HCT116 (cell line): ENCODE measurements at regions not wholly inside any gene's neighbourhood (a gene's known extent, or its start where the extent isn't known, plus 50 kb on each side); places are given as distances from the start of the nearest gene placed in this dataset.

ENCODE experiments used
- ATAC-seq: fragments of 200-7000 bp; cut with Tn5 transposase; 2 replicates; pipeline ENCODE4 v1.9.1; 2020; ENCODE audit warnings: mild to moderate bottlenecking, moderate library complexity
- BruUV-seq: library from RNA; stranded (reverse); fragments of 400-500 nt; replicated peaks from 2 replicates; lab custom pipeline; 2021; lab: Mats Ljungman, UMichigan
- CTCF ChIA-PET: fragments of 300-600 bp; sonication (Branson Sonifier 250); formaldehyde crosslinking; loops from one replicate; lab custom pipeline; 2021; ENCODE audit warnings: antibody characterized with exemption; lab: Charles Lee
- POLR2A ChIA-PET: fragments of 300-600, 350-600 bp; sonication (Branson Sonifier 250); formaldehyde crosslinking; loops from one replicate; lab custom pipeline; 2021; ENCODE audit warnings: antibody characterized with exemption; lab: Charles Lee
- RAD21 ChIA-PET, 2 experiments: fragments of 300-600 bp; sonication (Branson Sonifier 250); formaldehyde crosslinking; loops; one replicate each; lab custom pipeline; 2023; ENCODE audit warnings: low total read pairs in 2 of 2; ENCODE audit not compliant: uncharacterized antibody in 2 of 2, unreplicated experiment in 2 of 2, low non-redundant PET in 1 of 2; lab: Charles Lee
- DNase-seq: peaks from one replicate; pipeline ENCODE4 v3.0.0-alpha.2; 2010; ENCODE audit warnings: low read depth, low spot score
- H2AFZ ChIP-seq: fragments of 200-600 bp; shearing (Covaris generic), sonication (generic); 2 replicates; pipeline ENCODE4 v1.6.1; 2017; ENCODE audit warnings: low read depth, mixed run types, mixed read lengths, antibody characterized with exemption, low read length; ENCODE audit not compliant: poor library complexity, severe bottlenecking
- H3K27ac ChIP-seq: 2 replicates; pipeline ENCODE4 v1.5.1; 2012; ENCODE audit warnings: low read depth, low read length
- H3K27me3 ChIP-seq: fragments of 200-600 bp; sonication (generic); 2 replicates; pipeline ENCODE4 v1.6.1; 2016; ENCODE audit warnings: mixed run types, low read length, mixed read lengths; ENCODE audit not compliant: insufficient read depth
- H3K36me3 ChIP-seq, 2 experiments: fragments of 200-500 bp in 1 of 2; fragments of 200-600 bp in 1 of 2; sonication (Bioruptor generic) in 1 of 2; sonication (generic) in 1 of 2; 2 replicates each; pipeline versions ENCODE4 v1.5.1 to v1.6.1; 2014 to 2016; ENCODE audit warnings: low read length in 2 of 2, inconsistent platforms in 1 of 2, mixed read lengths in 1 of 2, mixed run types in 1 of 2; ENCODE audit not compliant: insufficient read depth in 2 of 2, control insufficient read depth in 1 of 2
- H3K4me1 ChIP-seq, 2 experiments: fragments of 200-600 bp in 1 of 2; sonication (generic) in 1 of 2; 2 replicates each; pipeline versions ENCODE4 v1.5.1 to v1.6.1; 2012 to 2017; ENCODE audit warnings: low read length in 2 of 2, inconsistent platforms in 1 of 2, mild to moderate bottlenecking in 1 of 2, mixed read lengths in 1 of 2, mixed run types in 1 of 2, moderate library complexity in 1 of 2; ENCODE audit not compliant: insufficient read depth in 2 of 2, control insufficient read depth in 1 of 2
- H3K4me2 ChIP-seq: fragments of 200-600 bp; sonication (generic); 2 replicates; pipeline ENCODE4 v1.6.1; 2017; ENCODE audit warnings: mixed run types, low read length, mixed read lengths
- H3K4me3 ChIP-seq, 2 experiments: fragments of 200-600 bp in 1 of 2; sonication (generic) in 1 of 2; replicated peaks in 1 of 2; 2 replicates each; pipeline ENCODE4 v1.5.1; 2011 to 2016; ENCODE audit warnings: low read length in 2 of 2, control low read depth in 1 of 2, low read depth in 1 of 2, mild to moderate bottlenecking in 1 of 2, mixed read lengths in 1 of 2, mixed run types in 1 of 2
- H3K79me2 ChIP-seq: fragments of 200-600 bp; sonication (generic); 2 replicates; pipeline ENCODE4 v1.6.1; 2017; ENCODE audit warnings: mild to moderate bottlenecking, mixed run types, low read length, moderate library complexity, mixed read lengths; ENCODE audit not compliant: insufficient read depth
- H3K9ac ChIP-seq: fragments of 200-600 bp; sonication (generic); 2 replicates; pipeline ENCODE4 v1.6.1; 2016; ENCODE audit warnings: low read length, mixed read lengths
- H3K9me2 ChIP-seq: fragments of 200-600 bp; sonication (generic), shearing (Covaris generic); 2 replicates; pipeline ENCODE4 v1.6.1; 2017; ENCODE audit warnings: mixed run types, mild to moderate bottlenecking, moderate library complexity; ENCODE audit not compliant: insufficient read depth
- H3K9me3 ChIP-seq, 2 experiments: fragments of 200-500 bp in 1 of 2; fragments of 200-600 bp in 1 of 2; sonication (Bioruptor generic) in 1 of 2; sonication (generic) in 1 of 2; 2 replicates each; pipeline ENCODE4 v1.6.1; 2014 to 2017; ENCODE audit warnings: low read length in 2 of 2, mixed read lengths in 2 of 2, inconsistent platforms in 1 of 2, low read depth in 1 of 2, mild to moderate bottlenecking in 1 of 2, mixed run types in 1 of 2, moderate library complexity in 1 of 2; ENCODE audit not compliant: control insufficient read depth in 1 of 2, insufficient read depth in 1 of 2
- H4K20me1 ChIP-seq: fragments of 200-600 bp; sonication (generic), shearing (Covaris generic); 2 replicates; pipeline ENCODE4 v1.6.1; 2017; ENCODE audit warnings: mixed run types, mild to moderate bottlenecking, moderate library complexity; ENCODE audit not compliant: insufficient read depth
- ATF3 ChIP-seq: IDR thresholded peaks from 2 replicates; pipeline ENCODE4 v1.6.1; 2012
- CEBPB ChIP-seq: IDR thresholded peaks from 2 replicates; pipeline ENCODE4 v1.6.1; 2012; ENCODE audit warnings: low read depth
- CTCF ChIP-seq, 3 experiments: fragments of 200-600 bp in 1 of 3; sonication (generic) in 1 of 3; IDR thresholded peaks in 2 of 3; conservative IDR thresholded peaks in 1 of 3; 2 replicates each; pipeline ENCODE4 v1.5.1; 2012 to 2017; ENCODE audit warnings: low read depth in 2 of 3, low read length in 2 of 3, antibody characterized with exemption in 1 of 3, borderline replicate concordance in 1 of 3, control low read depth in 1 of 3, mild to moderate bottlenecking in 1 of 3, mixed read lengths in 1 of 3, mixed run types in 1 of 3, moderate library complexity in 1 of 3; ENCODE audit not compliant: insufficient read depth in 1 of 3
- EGR1 ChIP-seq: IDR thresholded peaks from 2 replicates; pipeline ENCODE4 v1.6.1; 2012; ENCODE audit warnings: low read depth
- ELF1 ChIP-seq: IDR thresholded peaks from 2 replicates; pipeline ENCODE4 v1.6.1; 2012; ENCODE audit warnings: low read depth, borderline replicate concordance
- EZH2 ChIP-seq: fragments of 200-600 bp; sonication (generic); IDR thresholded peaks from 2 replicates; pipeline ENCODE4 v1.6.1; 2017; ENCODE audit warnings: antibody characterized with exemption, mixed run types
- FOSL1 ChIP-seq: IDR thresholded peaks from 2 replicates; pipeline ENCODE4 v1.6.1; 2012; ENCODE audit warnings: low read depth
- JUND ChIP-seq: IDR thresholded peaks from 2 replicates; pipeline ENCODE4 v1.6.1; 2012
- MAX ChIP-seq: IDR thresholded peaks from 2 replicates; pipeline ENCODE4 v1.6.1; 2012
- POLR2A ChIP-seq: IDR thresholded peaks from 2 replicates; pipeline ENCODE4 v1.7.0; 2011; ENCODE audit warnings: borderline replicate concordance; ENCODE audit not compliant: insufficient read depth, insufficient read length; ENCODE audit errors: extremely low read depth
- POLR2AphosphoS5 ChIP-seq: IDR thresholded peaks from 2 replicates; pipeline ENCODE4 v1.6.1; 2011; ENCODE audit warnings: mild to moderate bottlenecking, low read depth, low read length, moderate library complexity
- REST ChIP-seq: IDR thresholded peaks from 2 replicates; pipeline ENCODE4 v1.6.1; 2012; ENCODE audit warnings: low read depth
- SIN3A ChIP-seq: IDR thresholded peaks from 2 replicates; pipeline ENCODE4 v1.6.1; 2012; ENCODE audit warnings: low read depth
- SP1 ChIP-seq: IDR thresholded peaks from 2 replicates; pipeline ENCODE4 v1.6.1; 2012; ENCODE audit warnings: low read depth
- ZBTB33 ChIP-seq: IDR thresholded peaks from 2 replicates; pipeline ENCODE4 v1.6.1; 2011; ENCODE audit warnings: mild to moderate bottlenecking, low read length, moderate library complexity; ENCODE audit not compliant: insufficient replicate concordance; ENCODE audit errors: extremely low read depth
- ZNF274 ChIP-seq: fragments of 200-500 bp; sonication (Bioruptor generic); IDR thresholded peaks from 2 replicates; pipeline ENCODE4 v1.6.1; 2014; ENCODE audit warnings: mild to moderate bottlenecking, low read depth, low read length, inconsistent platforms
- intact Hi-C: fragments of 100-400 bp; cut with micrococcal nuclease; formaldehyde crosslinking; loops from 2 replicates; pipeline ENCODE4 v1.10.0; 2022

- H3K79me2 ChIP-seq, result no peaks in the 10 kb centered on the region
- intact Hi-C loops, result no loop called here
- ATAC-seq (no peak), DNase-seq (no peak)
- no peak overlapping the region for H3K27ac ChIP-seq
- no peaks in the 10 kb centered on the region for H3K27me3 ChIP-seq
- no peaks in the 10 kb centered on the region for H3K9me3 ChIP-seq
- POLR2A ChIA-PET, result no interaction called here
- RAD21 ChIA-PET, result no interaction called here
- no peak overlapping the region for H3K9ac ChIP-seq
- no peak overlapping the region for H3K4me2 ChIP-seq
- H3K4me1 ChIP-seq, result no peaks in the 10 kb centered on the region
- no peaks in the 10 kb centered on the region for H3K9me2 ChIP-seq
- TF ChIP-seq MAX (no peak), ATF3 (no peak), FOSL1 (no peak), JUND (no peak), ZNF274 (no peak), SP1 (no peak), POLR2A (no peak), CEBPB (no peak), CTCF (IDR thresholded peaks at IDR 0.05 in 2 of 3, conservative IDR thresholded peaks at IDR 0.05 in 1 of 3; ENCODE audit: borderline replicate concordance in 1 of 3, insufficient read depth in 1 of 3, low read depth in 2 of 3, low read length in 2 of 3) (no peak), SIN3A (no peak), REST (no peak), EZH2 (no peak), EGR1 (no peak), ELF1 (no peak), POLR2AphosphoS5 (no peak), ZBTB33 (no peak)
- TF ChIP-seq, all 23 proteins: peak for 0
- no peaks in the 10 kb centered on the region for H4K20me1 ChIP-seq
- no peak overlapping the region for H2AFZ ChIP-seq
- no peak overlapping the region for H3K4me3 ChIP-seq
- no peaks in the 10 kb centered on the region for H3K36me3 ChIP-seq
- CTCF ChIA-PET, result no interaction called here
- BruUV-seq, result no TSS peak
These were observed 61.9 kb upstream of the CARMIL1 start for GRCh38 chr6:25217302-25217701.
